RWPE2 (cell line): ENCODE measurements at regions not wholly inside any gene's neighbourhood (a gene's known extent, or its start where the extent isn't known, plus 50 kb on each side); places are given as distances from the start of the nearest gene placed in this dataset.

Source experiments
- ATAC-seq: fragments of 200-7000 bp; cut with Tn5 transposase; 3 replicates; pipeline ENCODE4 v1.9.1; 2021; ENCODE audit warnings: low read depth
- DNase-seq: peaks from one replicate; pipeline ENCODE4 v3.0.0-alpha.2; 2020; ENCODE audit warnings: low spot score
- H3K27ac ChIP-seq: fragments of 450-650 bp; 2 replicates; pipeline ENCODE4 v1.5.1; 2017; ENCODE audit warnings: mild to moderate bottlenecking; ENCODE audit not compliant: poor library complexity, severe bottlenecking
- H3K27me3 ChIP-seq: fragments of 250-450 bp; sonication (Bioruptor Pico); 2 replicates; pipeline ENCODE4 v1.5.1; 2021; ENCODE audit warnings: mild to moderate bottlenecking, moderate library complexity; ENCODE audit not compliant: insufficient read depth, poor library complexity, severe bottlenecking
- H3K36me3 ChIP-seq: fragments of 250-450 bp; sonication (Bioruptor Pico); 2 replicates; pipeline ENCODE4 v1.5.1; 2020; ENCODE audit warnings: low read depth, mild to moderate bottlenecking, moderate library complexity
- H3K4me1 ChIP-seq: fragments of 250-450 bp; sonication (Bioruptor Pico); 2 replicates; pipeline ENCODE4 v1.5.1; 2021; ENCODE audit warnings: mild to moderate bottlenecking, moderate library complexity; ENCODE audit not compliant: insufficient read depth, poor library complexity, severe bottlenecking
- H3K4me3 ChIP-seq: fragments of 250-450 bp; sonication (Bioruptor Pico); 2 replicates; pipeline ENCODE4 v1.5.1; 2021; ENCODE audit warnings: mild to moderate bottlenecking, moderate library complexity; ENCODE audit not compliant: severe bottlenecking
- H3K9me3 ChIP-seq: fragments of 250-450 bp; sonication (Bioruptor Pico); 2 replicates; pipeline ENCODE4 v1.5.1; 2021; ENCODE audit warnings: mild to moderate bottlenecking, moderate library complexity; ENCODE audit not compliant: severe bottlenecking
- CTCF ChIP-seq: fragments of 450-650 bp; IDR thresholded peaks from one replicate; pipeline ENCODE4 v1.5.1; 2017; ENCODE audit warnings: mild to moderate bottlenecking, moderate library complexity; ENCODE audit not compliant: poor library complexity, severe bottlenecking

GRCh38 chr3:132248490-132248889, 68.7 kb upstream of the ACP3 start:
- Histone ChIP-seq H3K27me3 (peaks cover 3% of the 10 kb centered on the region), H3K4me3 (no peak overlapping the region), H3K4me1 (no peaks in the 10 kb centered on the region), H3K27ac (no peak overlapping the region), H3K36me3 (no peaks in the 10 kb centered on the region), H3K9me3 (no peaks in the 10 kb centered on the region)
- DNase-seq, result no peak
- TF ChIP-seq CTCF, result no peak
- ATAC-seq, result no peak

GRCh38 chr3:132253262-132253878, 63.8 kb upstream of the ACP3 start:
- peak; percentile 86 for TF ChIP-seq CTCF
- Histone ChIP-seq H3K36me3 (no peaks in the 10 kb centered on the region), H3K4me3 (no peak overlapping the region), H3K4me1 (peaks cover 9% of the 10 kb centered on the region), H3K9me3 (no peaks in the 10 kb centered on the region), H3K27me3 (no peaks in the 10 kb centered on the region), H3K27ac (no peak overlapping the region)
- ATAC-seq (0 out of 3 replicates have a peak, but pooled peaks have one; percentile 33), DNase-seq (no peak)

DNA sequence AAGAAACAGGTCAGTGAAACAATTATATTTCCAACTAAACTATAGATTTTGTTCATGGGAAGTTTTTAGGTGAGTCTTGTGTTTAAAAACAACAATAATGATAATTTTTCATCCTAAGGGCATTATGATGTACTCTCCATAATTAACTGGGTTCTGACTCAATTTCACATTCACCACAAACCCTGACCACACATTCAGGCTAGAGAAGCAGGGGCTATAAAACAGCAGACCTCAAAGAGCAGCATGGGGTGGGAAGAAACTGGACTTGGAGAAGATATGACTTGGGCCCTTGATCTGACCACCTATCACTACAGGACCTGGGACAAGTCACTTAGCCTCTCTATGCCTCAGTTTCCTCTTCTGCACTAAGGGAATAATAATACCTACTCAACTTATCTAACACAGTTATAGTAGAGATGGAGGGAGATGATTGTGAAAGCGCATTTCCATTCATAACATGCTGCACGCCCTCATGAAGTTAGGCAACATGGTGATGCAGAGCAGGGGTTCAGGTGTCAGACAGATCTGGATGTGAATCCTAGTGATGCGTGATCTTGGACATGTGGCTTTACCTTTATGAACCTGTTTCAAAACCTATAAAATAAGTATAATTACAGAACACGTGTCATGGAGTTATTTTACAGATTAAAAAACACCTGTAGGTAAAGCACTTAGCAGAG, 63.0 kb upstream of the ACP3 start:
- ATAC-seq (no peak), DNase-seq (no peak)
- no peak for TF ChIP-seq CTCF
- peaks cover 9% of the 10 kb centered on the region for H3K4me1 ChIP-seq
- H3K4me3 ChIP-seq, result no peak overlapping the region
- H3K9me3 ChIP-seq, result no peaks in the 10 kb centered on the region
- no peaks in the 10 kb centered on the region for H3K27me3 ChIP-seq
- H3K27ac ChIP-seq, result no peak overlapping the region
- H3K36me3 ChIP-seq, result no peaks in the 10 kb centered on the region

- Histone ChIP-seq H3K4me3 (no peak overlapping the region), H3K27ac (no peak overlapping the region), H3K36me3 (no peaks in the 10 kb centered on the region), H3K4me1 (peaks cover 9% of the 10 kb centered on the region), H3K9me3 (no peaks in the 10 kb centered on the region), H3K27me3 (no peaks in the 10 kb centered on the region)
- no peak for TF ChIP-seq CTCF
- DNase-seq (no peak), ATAC-seq (peak; percentile 90)
Measured at GRCh38 chr3:132255041-132255745, 62.0 kb upstream of the ACP3 start.
